ENCODE measurements at regions not wholly inside any gene's neighbourhood (a gene's known extent, or its start where the extent isn't known, plus 50 kb on each side); places are given as distances from the start of the nearest gene placed in this dataset.
A peak's percentile ranks its signal among the peaks of the same experiment; 100 is the strongest.

GRCh38 chr12:87266305-87266704 lies 762.9 kb downstream of the C12orf50 start:
- TF ChIP-seq CTCF (IDR thresholded peaks at IDR 0.05; ENCODE audit: low read length), result peak; percentile 14; the same call in 1 of the 2 replicates
- no peak for TF ChIP-seq EZH2 (IDR thresholded peaks at IDR 0.05; ENCODE audit: borderline replicate concordance, low read length)

Measured in OCI-LY1 (cell line).